ENCODE measurements at regions not wholly inside any gene's neighbourhood (a gene's known extent, or its start where the extent isn't known, plus 50 kb on each side); places are given as distances from the start of the nearest gene placed in this dataset.

GRCh38 chr6:119459207-119459974, 109.8 kb upstream of the MAN1A1 start (continued):
- TF ChIP-seq CHD7 (IDR thresholded peaks at IDR 0.05; ENCODE audit: insufficient replicate concordance, low read length): no peak
